Tibial nerve (tissue), 4 donors: ENCODE measurements at regions not wholly inside any gene's neighbourhood (a gene's known extent, or its start where the extent isn't known, plus 50 kb on each side); places are given as distances from the start of the nearest gene placed in this dataset.

Experiments
- DNase-seq, 2 donors: peaks; one replicate each; pipeline ENCODE4 v3.0.0-alpha.2; 2019; ENCODE audit warnings: low spot score in 2 of 2
- H3K27ac ChIP-seq, 4 donors: fragments of 200-600 bp; sonication (generic) in 3 of 4; one replicate each; pipeline ENCODE4 v1.5.1; 2017 to 2019; ENCODE audit warnings: mild to moderate bottlenecking in 1 of 4
- H3K27me3 ChIP-seq, 2 donors: fragments of 200-600 bp; sonication (generic) in 1 of 2; one replicate each; pipeline versions ENCODE4 v1.5.1 to v1.6.0; 2017 to 2019
- H3K36me3 ChIP-seq, 3 donors: fragments of 200-600 bp; sonication (generic); one replicate each; pipeline ENCODE4 v1.5.1; 2018 to 2019
- H3K4me1 ChIP-seq, 4 donors: fragments of 200-600 bp; sonication (generic) in 3 of 4; one replicate each; pipeline ENCODE4 v1.5.1; 2017 to 2019
- H3K4me3 ChIP-seq, 4 donors: fragments of 200-600 bp; sonication (generic) in 3 of 4; one replicate each; pipeline ENCODE4 v1.5.1; 2017 to 2019; ENCODE audit warnings: mild to moderate bottlenecking in 1 of 4, moderate library complexity in 1 of 4
- H3K9me3 ChIP-seq, 4 donors: fragments of 200-600 bp; sonication (generic) in 3 of 4; one replicate each; pipeline ENCODE4 v1.5.1; 2017 to 2019
- CTCF ChIP-seq, 5 experiments: fragments of 200-600 bp in 3 of 5; fragments of 450-650 bp in 2 of 5; sonication (generic) in 3 of 5; IDR thresholded peaks; one replicate each; pipeline ENCODE4 v1.5.1; 2016 to 2019; ENCODE audit warnings: antibody characterized with exemption in 5 of 5, mild to moderate bottlenecking in 3 of 5, moderate library complexity in 2 of 5
- EP300 ChIP-seq, 2 donors: sonication (generic); formaldehyde crosslinking; IDR thresholded peaks; one replicate each; pipeline ENCODE4 v1.6.1; 2017; ENCODE audit warnings: antibody characterized with exemption in 2 of 2, mild to moderate bottlenecking in 1 of 2
- POLR2A ChIP-seq, 2 donors: fragments of 450-650 bp; IDR thresholded peaks; one replicate each; pipeline ENCODE4 v1.6.1; 2017; ENCODE audit warnings: antibody characterized with exemption in 2 of 2, mild to moderate bottlenecking in 2 of 2, moderate library complexity in 2 of 2
- WGBS, 2 donors: methylation state at CpG; one replicate each; pipeline ENCODE4 v1.1.5; 2018; 5-methylcytosine and 5-hydroxymethylcytosine counted together

- no peaks in the 10 kb centered on the region for H3K36me3 ChIP-seq
- H3K9me3 ChIP-seq, result no peaks in the 10 kb centered on the region
- TF ChIP-seq EP300 (IDR thresholded peaks at IDR 0.05) (no peak), POLR2A (IDR thresholded peaks at IDR 0.05) (no peak), CTCF (IDR thresholded peaks at IDR 0.05) (no peak)
- 59 to 76% methylated on average over 2 of the region's 2 CpGs for WGBS, 2 donors
- no peak overlapping the region for H3K4me3 ChIP-seq
- peaks cover 0 to 3% (median 0%) of the 10 kb centered on the region in 4 donors for H3K4me1 ChIP-seq
- no peaks in the 10 kb centered on the region for H3K27me3 ChIP-seq
- DNase-seq, result no peak
- H3K27ac ChIP-seq, result no peak overlapping the region
Observed at GRCh38 chr3:15959434-15959811, 161.6 kb upstream of the ANKRD28 start.

GRCh38 chr3:15964605-15965442 lies 167.0 kb upstream of the ANKRD28 start:
- WGBS, 2 donors, result 30 to 31% methylated on average over 17 of the region's 17 CpGs
- no peaks in the 10 kb centered on the region for H3K9me3 ChIP-seq
- peak in 1 of 2 donors; percentile 21 for DNase-seq
- TF ChIP-seq POLR2A (IDR thresholded peaks at IDR 0.05), result no peak
- TF ChIP-seq EP300 (IDR thresholded peaks at IDR 0.05), result peak in 1 of 2 donors; percentile 23
- TF ChIP-seq CTCF (IDR thresholded peaks at IDR 0.05), result no peak
- H3K27me3 ChIP-seq, result no peaks in the 10 kb centered on the region
- peaks cover 0 to 14% (median 0%) of the 10 kb centered on the region in 4 donors for H3K4me1 ChIP-seq
- no peaks in the 10 kb centered on the region for H3K36me3 ChIP-seq
- peak overlapping the region in 2 of 4 donors; percentile 49 to 70 for H3K27ac ChIP-seq
- peak overlapping the region in 1 of 4 donors; percentile 4 for H3K4me3 ChIP-seq

DNA sequence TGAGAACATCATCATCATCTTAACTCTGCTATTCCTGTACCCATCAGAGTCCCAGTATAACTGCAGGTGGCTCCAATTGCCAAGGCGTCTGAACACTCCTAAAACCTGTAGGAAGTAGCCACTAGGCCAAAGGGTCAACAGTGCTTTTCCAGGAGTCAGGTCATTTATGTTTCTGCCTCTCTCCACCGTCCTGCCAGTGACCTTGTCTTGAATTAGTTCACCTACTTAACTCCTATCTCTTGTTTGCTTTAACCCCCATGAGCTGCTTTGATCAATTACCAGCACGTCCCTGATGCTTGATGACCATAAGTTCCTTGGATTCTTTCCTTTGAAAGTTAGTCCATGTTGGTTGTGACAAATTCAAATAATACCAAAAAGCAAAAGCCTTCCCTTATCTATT lies 169.8 kb upstream of the ANKRD28 start:
- H3K4me1 ChIP-seq, result peaks cover 0 to 14% (median 0%) of the 10 kb centered on the region in 4 donors
- 36 to 78% methylated on average over 3 of the region's 3 CpGs for WGBS, 2 donors
- H3K9me3 ChIP-seq, result no peaks in the 10 kb centered on the region
- no peaks in the 10 kb centered on the region for H3K27me3 ChIP-seq
- no peak for DNase-seq
- no peak overlapping the region for H3K27ac ChIP-seq
- no peak for TF ChIP-seq CTCF (IDR thresholded peaks at IDR 0.05)
- no peak for TF ChIP-seq POLR2A (IDR thresholded peaks at IDR 0.05)
- no peak for TF ChIP-seq EP300 (IDR thresholded peaks at IDR 0.05)
- no peak overlapping the region for H3K4me3 ChIP-seq
- no peaks in the 10 kb centered on the region for H3K36me3 ChIP-seq

GRCh38 chr3:15969874-15970640 lies 172.3 kb upstream of the ANKRD28 start:
- peaks cover 0 to 4% (median 0%) of the 10 kb centered on the region in 4 donors for H3K4me1 ChIP-seq
- H3K36me3 ChIP-seq, result no peaks in the 10 kb centered on the region
- H3K27ac ChIP-seq, result no peak overlapping the region
- no peaks in the 10 kb centered on the region for H3K27me3 ChIP-seq
- no peak for DNase-seq
- 89 to 92% methylated on average over 5 of the region's 5 CpGs for WGBS, 2 donors
- TF ChIP-seq EP300 (IDR thresholded peaks at IDR 0.05) (no peak), POLR2A (IDR thresholded peaks at IDR 0.05) (no peak), CTCF (IDR thresholded peaks at IDR 0.05) (no peak)
- no peak overlapping the region for H3K4me3 ChIP-seq
- no peaks in the 10 kb centered on the region for H3K9me3 ChIP-seq

DNA sequence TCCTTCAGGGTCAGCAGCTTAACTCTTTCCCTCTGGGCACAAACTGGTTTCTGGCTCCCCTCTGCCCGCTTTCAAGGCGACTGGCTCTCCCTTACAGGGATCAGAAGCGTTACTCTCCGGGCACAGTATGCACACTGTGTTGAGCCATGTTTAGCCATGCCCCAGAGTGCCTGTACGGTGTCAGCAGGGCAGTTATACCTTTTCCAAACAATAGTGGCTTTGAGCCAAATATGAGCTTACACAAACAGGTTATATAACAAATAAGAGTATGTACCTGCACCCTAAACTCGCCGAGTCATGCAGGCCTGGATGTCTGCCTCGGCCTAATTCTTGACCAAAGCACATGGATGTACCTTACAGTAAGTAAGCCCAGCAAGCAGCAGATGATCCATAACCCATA lies 175.6 kb upstream of the ANKRD28 start:
- Histone ChIP-seq H3K27ac (no peak overlapping the region), H3K9me3 (no peaks in the 10 kb centered on the region), H3K36me3 (no peaks in the 10 kb centered on the region), H3K4me1 (no peaks in the 10 kb centered on the region), H3K4me3 (no peak overlapping the region), H3K27me3 (no peaks in the 10 kb centered on the region)
- WGBS, 2 donors, result 93 to 96% methylated on average over 8 of the region's 8 CpGs
- DNase-seq, result no peak
- TF ChIP-seq POLR2A (IDR thresholded peaks at IDR 0.05), result no peak
- no peak for TF ChIP-seq EP300 (IDR thresholded peaks at IDR 0.05)
- TF ChIP-seq CTCF (IDR thresholded peaks at IDR 0.05), result no peak
